ENCODE measurements at regions not wholly inside any gene's neighbourhood (a gene's known extent, or its start where the extent isn't known, plus 50 kb on each side); places are given as distances from the start of the nearest gene placed in this dataset.
"Not testable (repeated sequence)": the region's sequence is repeated elsewhere in the genome, so short reads cannot be mapped to it uniquely, and the experiment has no call there.

DNA sequence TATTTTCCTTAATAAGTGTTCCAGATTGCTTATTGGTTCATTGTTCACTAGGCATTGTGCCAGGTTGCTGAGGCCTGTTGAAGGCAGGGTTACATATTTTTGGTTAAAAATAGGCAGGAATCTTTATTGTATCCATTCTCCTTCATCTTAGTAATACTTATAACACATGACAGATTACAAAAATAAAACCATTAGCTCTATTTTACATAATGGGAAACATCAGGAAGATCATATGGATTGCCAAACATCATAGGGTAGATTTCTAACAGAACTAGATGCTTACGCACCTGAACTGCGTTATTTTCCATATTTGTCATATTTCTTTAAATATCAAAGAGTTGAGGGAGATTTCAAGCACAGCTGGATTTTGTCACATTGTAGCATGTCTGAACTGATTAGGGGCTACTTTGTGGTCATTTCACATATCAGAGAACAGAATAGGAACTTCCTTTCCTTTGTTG is 462.9 kb upstream of the SGO1 start:
- in situ Hi-C loops (cut with MboI; ENCODE audit: low pct_unique_long_range_greater_than_20kb in 2 of 9, low sequenced_read_pairs in 9 of 9, unreplicated experiment in 9 of 9) = no loop called here
- no peak for ATAC-seq (replicated peaks in 6 of 8)
- H3K4me1 ChIP-seq (replicated peaks in 1 of 2) = no peaks in the 10 kb centered on the region
- H3K27ac ChIP-seq = no peak overlapping the region
- WGBS, 10 experiments = 92 to 100% (median 100%) methylated on average over 1 to 2 of the region's 2 CpGs; no CpG with 5 or more reads in 1 of the 10 experiments
- H3K4me3 ChIP-seq = no peak overlapping the region

DNA sequence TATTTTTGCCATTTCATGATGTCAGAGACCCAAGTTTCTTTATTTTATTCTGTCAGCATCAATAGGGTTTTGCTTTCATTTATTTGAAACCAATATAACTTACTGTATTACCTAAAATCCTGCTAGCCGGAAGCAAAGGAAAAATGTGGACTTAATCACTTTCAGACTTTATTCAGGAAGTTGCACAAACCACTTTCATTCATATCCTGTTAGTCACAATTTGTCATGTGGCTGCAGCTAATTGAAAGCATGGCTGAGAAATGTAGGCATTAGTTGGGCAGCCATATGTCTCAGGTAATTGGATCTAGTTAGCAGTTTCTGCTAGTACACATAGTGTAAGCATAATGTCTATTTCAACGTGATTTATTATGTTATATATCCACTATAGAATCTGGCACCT is 462.3 kb upstream of the SGO1 start:
- Histone ChIP-seq H3K4me3 (no peak overlapping the region), H3K27ac (no peak overlapping the region), H3K4me1 (replicated peaks in 1 of 2) (no peaks in the 10 kb centered on the region)
- 0 to 100% (median 48%) methylated on average over 1 to 2 of the region's 2 CpGs; no CpG with 5 or more reads in 2 of the 10 experiments for WGBS, 10 experiments
- in situ Hi-C loops (cut with MboI; ENCODE audit: low pct_unique_long_range_greater_than_20kb in 2 of 9, low sequenced_read_pairs in 9 of 9, unreplicated experiment in 9 of 9) = no loop called here
- ATAC-seq (replicated peaks in 6 of 8) = peak in 3 of 8 experiments; percentile 29 to 57 (median 55)

- H3K4me3 ChIP-seq = no peak overlapping the region
- no peak overlapping the region for H3K27ac ChIP-seq
- in situ Hi-C loops (cut with MboI; ENCODE audit: low pct_unique_long_range_greater_than_20kb in 2 of 9, low sequenced_read_pairs in 9 of 9, unreplicated experiment in 9 of 9) = no loop called here
- 0 to 100% (median 100%) methylated on average over 1 of the region's 1 CpG; no CpG with 5 or more reads in 3 of the 10 experiments for WGBS, 10 experiments
- no peak for ATAC-seq (replicated peaks in 6 of 8)
- no peaks in the 10 kb centered on the region for H3K4me1 ChIP-seq (replicated peaks in 1 of 2)
Measured at GRCh38 chr3:20646425-20646824, 460.4 kb upstream of the SGO1 start.

- WGBS, 10 experiments = 33 to 100% (median 74%) methylated on average over 1 to 3 of the region's 3 CpGs; no CpG with 5 or more reads in 1 of the 10 experiments
- H3K4me3 ChIP-seq = no peak overlapping the region
- ATAC-seq (replicated peaks in 6 of 8) = no peak
- no peaks in the 10 kb centered on the region for H3K4me1 ChIP-seq (replicated peaks in 1 of 2)
- in situ Hi-C loops (cut with MboI; ENCODE audit: low pct_unique_long_range_greater_than_20kb in 2 of 9, low sequenced_read_pairs in 9 of 9, unreplicated experiment in 9 of 9) = no loop called here
- no peak overlapping the region for H3K27ac ChIP-seq
Measured at GRCh38 chr3:20645340-20645739, 459.3 kb upstream of the SGO1 start.

DNA sequence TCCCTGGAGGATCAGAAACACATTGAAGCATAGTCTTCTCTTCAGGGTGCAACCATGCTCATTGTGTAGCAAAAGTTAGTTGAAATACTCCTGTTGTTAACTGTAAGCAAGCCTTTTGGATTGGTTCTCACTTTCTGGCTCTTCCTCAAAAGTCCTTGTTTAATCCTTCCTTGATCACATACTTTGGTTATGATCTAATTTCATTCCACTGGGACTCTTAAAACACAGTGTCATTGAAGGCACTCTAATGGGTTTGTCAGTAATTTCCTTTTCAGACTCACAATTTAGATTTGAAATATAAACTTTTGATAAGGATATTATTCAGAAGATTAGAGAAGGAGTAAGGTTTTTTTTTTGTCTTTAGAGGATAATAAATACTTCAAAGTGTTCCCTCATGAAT is 451.7 kb upstream of the SGO1 start:
- Histone ChIP-seq H3K27ac (no peak overlapping the region), H3K4me1 (replicated peaks in 1 of 2) (no peaks in the 10 kb centered on the region), H3K4me3 (no peak overlapping the region)
- no peak for ATAC-seq (replicated peaks in 6 of 8)
- in situ Hi-C loops (cut with MboI; ENCODE audit: low pct_unique_long_range_greater_than_20kb in 2 of 9, low sequenced_read_pairs in 9 of 9, unreplicated experiment in 9 of 9) = no loop called here

DNA sequence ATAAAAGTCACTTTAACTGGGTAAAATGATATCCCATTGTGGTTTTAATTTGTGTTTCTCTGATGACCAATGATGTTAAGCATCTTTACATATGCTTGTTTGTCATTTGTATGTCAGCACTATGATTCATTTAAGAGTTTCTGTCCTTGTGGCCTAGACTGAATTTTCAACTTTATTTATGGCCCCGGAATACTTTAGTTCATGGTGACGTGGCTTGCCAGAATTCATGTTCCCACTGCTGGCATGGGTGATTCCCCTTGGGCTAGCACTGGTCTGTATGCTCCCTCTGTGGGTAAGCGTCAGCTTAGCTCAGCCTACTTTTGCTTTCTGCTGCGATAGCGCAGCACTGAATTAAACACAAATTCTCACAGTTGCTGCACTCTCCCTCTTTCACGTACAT is 436.3 kb upstream of the SGO1 start:
- H3K4me3 ChIP-seq = no peak overlapping the region
- H3K27ac ChIP-seq = no peak overlapping the region
- peak in 2 of 8 experiments; percentile 100 for ATAC-seq (replicated peaks in 6 of 8)
- 0 to 100% (median 89%) methylated on average over 1 to 6 of the region's 6 CpGs; no CpG with 5 or more reads in 2 of the 10 experiments for WGBS, 10 experiments
- peaks cover 2 to 16% of the 10 kb centered on the region in 2 donors for H3K4me1 ChIP-seq (replicated peaks in 1 of 2)
- in situ Hi-C loops (cut with MboI; ENCODE audit: low pct_unique_long_range_greater_than_20kb in 2 of 9, low sequenced_read_pairs in 9 of 9, unreplicated experiment in 9 of 9) = no loop called here

GRCh38 chr3:20618621-20619020 is 432.6 kb upstream of the SGO1 start:
- ATAC-seq (replicated peaks in 6 of 8); in situ Hi-C loops (cut with MboI; ENCODE audit: low pct_unique_long_range_greater_than_20kb in 2 of 9, low sequenced_read_pairs in 9 of 9, unreplicated experiment in 9 of 9); H3K4me3 ChIP-seq; H3K27ac ChIP-seq: not testable (repeated sequence)
- H3K4me1 ChIP-seq (replicated peaks in 1 of 2) = peaks cover 2 to 16% of the 10 kb centered on the region in 2 donors
- WGBS, 10 experiments = 54 to 83% (median 67%) methylated on average over 1 to 3 of the region's 3 CpGs; no CpG with 5 or more reads in 2 of the 10 experiments

GRCh38 chr3:20618181-20618580 is 432.2 kb upstream of the SGO1 start:
- in situ Hi-C loops (cut with MboI; ENCODE audit: low pct_unique_long_range_greater_than_20kb in 2 of 9, low sequenced_read_pairs in 9 of 9, unreplicated experiment in 9 of 9); H3K4me3 ChIP-seq; ATAC-seq (replicated peaks in 6 of 8); H3K27ac ChIP-seq: not testable (repeated sequence)
- H3K4me1 ChIP-seq (replicated peaks in 1 of 2) = peaks cover 2 to 16% of the 10 kb centered on the region in 2 donors
- 63 to 94% (median 79%) methylated on average over 3 to 6 of the region's 7 CpGs; no CpG with 5 or more reads in 4 of the 10 experiments for WGBS, 10 experiments

GRCh38 chr3:20615982-20616381 is 430.0 kb upstream of the SGO1 start:
- ATAC-seq (replicated peaks in 6 of 8); in situ Hi-C loops (cut with MboI; ENCODE audit: low pct_unique_long_range_greater_than_20kb in 2 of 9, low sequenced_read_pairs in 9 of 9, unreplicated experiment in 9 of 9): not testable (repeated sequence)

DNA sequence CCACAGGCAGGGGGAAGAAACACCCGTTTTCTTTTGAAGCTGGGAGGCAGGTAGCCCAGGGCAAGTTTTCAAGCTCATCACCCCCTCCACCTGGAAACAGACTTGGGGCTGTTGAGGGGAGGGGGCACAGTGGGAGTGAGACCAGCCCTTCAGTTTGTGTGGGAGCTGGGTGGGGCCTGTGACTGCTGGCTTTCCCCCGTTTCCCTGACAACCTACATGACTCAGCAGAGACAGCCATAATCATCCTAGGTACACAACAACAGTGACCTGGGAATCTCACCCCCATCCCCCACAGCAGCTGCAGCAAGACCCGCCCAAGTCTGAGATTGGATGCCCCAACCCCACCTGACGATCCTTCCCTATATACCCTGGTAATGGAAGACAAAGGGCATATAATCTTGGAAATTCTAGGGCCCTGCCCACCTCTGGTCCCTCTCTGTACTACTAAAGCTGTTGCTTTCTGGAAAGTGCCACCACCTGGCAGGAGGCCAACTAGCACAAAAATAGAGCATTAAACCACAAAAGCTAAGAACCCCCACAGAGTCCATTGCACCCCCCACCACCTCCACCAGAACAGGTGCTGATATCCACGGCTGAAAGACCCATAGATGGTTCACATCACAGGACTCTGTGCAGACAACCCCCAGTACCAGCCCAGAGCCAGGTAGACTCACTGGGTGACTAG is 422.2 kb upstream of the SGO1 start:
- no peak overlapping the region for H3K27ac ChIP-seq
- no peaks in the 10 kb centered on the region for H3K4me1 ChIP-seq (replicated peaks in 1 of 2)
- in situ Hi-C loops (cut with MboI; ENCODE audit: low pct_unique_long_range_greater_than_20kb in 2 of 9, low sequenced_read_pairs in 9 of 9, unreplicated experiment in 9 of 9) = no loop called here
- ATAC-seq (replicated peaks in 6 of 8) = peak in 6 of 8 experiments; percentile 15 to 55 (median 42)
- WGBS, 10 experiments = 45 to 83% (median 71%) methylated on average over 1 to 3 of the region's 5 CpGs; no CpG with 5 or more reads in 6 of the 10 experiments
- H3K4me3 ChIP-seq = no peak overlapping the region

More at GRCh38 chr3:20615982-20616381, 430.0 kb upstream of the SGO1 start:
- not testable (repeated sequence) for H3K4me3 ChIP-seq, H3K27ac ChIP-seq
- H3K4me1 ChIP-seq (replicated peaks in 1 of 2) = peaks cover 2 to 16% of the 10 kb centered on the region in 2 donors

DNA sequence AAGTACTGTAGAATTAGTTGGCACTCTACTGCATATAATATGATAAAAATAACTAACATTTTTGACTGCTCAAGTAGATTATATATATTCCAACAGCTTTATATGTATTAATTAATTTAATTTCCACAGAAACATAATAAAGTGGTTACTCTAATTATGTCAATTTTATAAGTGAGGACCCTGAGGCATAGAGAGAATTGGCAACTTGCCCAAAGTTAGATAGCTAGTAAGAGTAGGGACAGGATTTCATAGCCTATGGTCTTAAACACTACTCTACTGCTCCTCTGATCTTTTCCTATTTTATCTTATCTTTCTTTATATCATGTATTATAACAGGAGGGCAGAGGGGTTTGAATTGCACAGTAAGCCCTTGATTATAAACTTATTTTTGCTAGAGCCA is 418.7 kb upstream of the SGO1 start:
- H3K4me3 ChIP-seq = no peak overlapping the region
- no peaks in the 10 kb centered on the region for H3K4me1 ChIP-seq (replicated peaks in 1 of 2)
- in situ Hi-C loops (cut with MboI; ENCODE audit: low pct_unique_long_range_greater_than_20kb in 2 of 9, low sequenced_read_pairs in 9 of 9, unreplicated experiment in 9 of 9) = no loop called here
- no peak for ATAC-seq (replicated peaks in 6 of 8)
- H3K27ac ChIP-seq = no peak overlapping the region

DNA sequence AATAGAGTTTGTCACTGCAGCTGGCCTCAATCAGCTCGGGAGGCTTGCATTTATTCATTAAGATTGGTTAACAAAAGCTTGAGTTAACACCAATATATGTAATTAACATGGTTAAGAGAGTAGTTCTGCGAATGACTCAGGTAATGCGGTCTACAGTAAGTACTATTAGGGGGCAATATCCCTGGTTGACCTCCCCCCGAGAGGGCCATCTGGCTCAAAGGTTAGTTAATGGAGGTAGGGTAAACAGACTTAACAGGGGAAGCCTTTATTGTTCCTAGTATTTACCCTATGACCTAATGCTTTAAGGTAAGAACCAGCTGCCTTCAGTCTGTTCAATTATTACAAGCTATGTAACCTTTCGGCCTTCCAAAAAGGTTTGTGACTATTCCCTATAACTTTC is 403.3 kb upstream of the SGO1 start:
- in situ Hi-C loops (cut with MboI; ENCODE audit: low pct_unique_long_range_greater_than_20kb in 2 of 9, low sequenced_read_pairs in 9 of 9, unreplicated experiment in 9 of 9) = no loop called here
- ATAC-seq (replicated peaks in 6 of 8) = no peak
- 49 to 100% (median 79%) methylated on average over 1 to 5 of the region's 5 CpGs; no CpG with 5 or more reads in 1 of the 10 experiments for WGBS, 10 experiments
- H3K4me1 ChIP-seq (replicated peaks in 1 of 2) = no peaks in the 10 kb centered on the region
- H3K27ac ChIP-seq = no peak overlapping the region
- no peak overlapping the region for H3K4me3 ChIP-seq

- WGBS, 10 experiments = 34 to 100% (median 85%) methylated on average over 1 to 10 of the region's 10 CpGs; no CpG with 5 or more reads in 1 of the 10 experiments
Measured at GRCh38 chr3:20588781-20589180, 402.8 kb upstream of the SGO1 start.

GRCh38 chr3:20583648-20584047 is 397.6 kb upstream of the SGO1 start:
- H3K27ac ChIP-seq = no peak overlapping the region
- ATAC-seq (replicated peaks in 6 of 8) = no peak
- in situ Hi-C loops (cut with MboI; ENCODE audit: low pct_unique_long_range_greater_than_20kb in 2 of 9, low sequenced_read_pairs in 9 of 9, unreplicated experiment in 9 of 9) = no loop called here

More at GRCh38 chr3:20588781-20589180, 402.8 kb upstream of the SGO1 start:
- no peak overlapping the region for H3K4me3 ChIP-seq
- no peaks in the 10 kb centered on the region for H3K4me1 ChIP-seq (replicated peaks in 1 of 2)
- in situ Hi-C loops (cut with MboI; ENCODE audit: low pct_unique_long_range_greater_than_20kb in 2 of 9, low sequenced_read_pairs in 9 of 9, unreplicated experiment in 9 of 9) = no loop called here
- no peak for ATAC-seq (replicated peaks in 6 of 8)
- no peak overlapping the region for H3K27ac ChIP-seq

More at GRCh38 chr3:20583648-20584047, 397.6 kb upstream of the SGO1 start:
- H3K4me3 ChIP-seq = no peak overlapping the region
- no peaks in the 10 kb centered on the region for H3K4me1 ChIP-seq (replicated peaks in 1 of 2)

Data from motor neuron (in vitro differentiated cells).